Keratinocyte (primary cell): ENCODE measurements at regions not wholly inside any gene's neighbourhood (a gene's known extent, or its start where the extent isn't known, plus 50 kb on each side); places are given as distances from the start of the nearest gene placed in this dataset.

Source experiments
- DNase-seq: peaks from one replicate; pipeline ENCODE4 v3.0.0-alpha.2; 2011; ENCODE audit warnings: low read depth, missing footprints, low spot score
- FAIRE-seq: peaks from 2 replicates; lab custom pipeline; 2011; peaks lifted over from hg19 to GRCh38; lab: Jason Lieb, UNC
- H2AFZ ChIP-seq: 2 replicates; pipeline ENCODE4 v1.6.0; 2012; ENCODE audit warnings: low read length, control low read depth, inconsistent platforms; ENCODE audit not compliant: control insufficient read depth
- H3K27ac ChIP-seq: 2 replicates; pipeline ENCODE4 v1.5.1; 2011; ENCODE audit warnings: low read length; ENCODE audit not compliant: control insufficient read depth, insufficient read depth
- H3K27me3 ChIP-seq: 3 replicates; pipeline ENCODE4 v1.6.0; 2011; ENCODE audit warnings: low read length; ENCODE audit not compliant: control insufficient read depth, insufficient read depth; ENCODE audit errors: extremely low read depth
- H3K36me3 ChIP-seq, 2 experiments: 2 replicates in 1 of 2; 3 replicates in 1 of 2; pipeline ENCODE4 v1.5.1; 2011; ENCODE audit warnings: low read length in 2 of 2, mild to moderate bottlenecking in 1 of 2; ENCODE audit not compliant: control insufficient read depth in 2 of 2, insufficient read depth in 2 of 2; ENCODE audit errors: extremely low read depth in 1 of 2
- H3K4me1 ChIP-seq: 3 replicates; pipeline ENCODE4 v1.5.1; 2011; ENCODE audit warnings: low read length; ENCODE audit not compliant: control insufficient read depth, insufficient read depth; ENCODE audit errors: extremely low read depth
- H3K4me2 ChIP-seq: 3 replicates; pipeline ENCODE4 v1.6.0; 2011; ENCODE audit warnings: low read depth, low read length; ENCODE audit not compliant: control insufficient read depth, insufficient read depth; ENCODE audit errors: extremely low read depth
- H3K4me3 ChIP-seq, 3 experiments: fragments of 200-600 bp in 1 of 3; sonication (generic) in 1 of 3; 2 replicates in 2 of 3; 3 replicates in 1 of 3; pipeline ENCODE4 v1.5.1; 2011 to 2016; ENCODE audit warnings: low read length in 3 of 3, mild to moderate bottlenecking in 3 of 3, control low read depth in 2 of 3, inconsistent platforms in 1 of 3, low read depth in 1 of 3, mixed read lengths in 1 of 3, mixed run types in 1 of 3, moderate library complexity in 1 of 3; ENCODE audit not compliant: control insufficient read depth in 2 of 3, insufficient read depth in 2 of 3; ENCODE audit errors: extremely low read depth in 1 of 3
- H3K79me2 ChIP-seq: 2 replicates; pipeline ENCODE4 v1.6.0; 2012; ENCODE audit warnings: low read length; ENCODE audit not compliant: control insufficient read depth, insufficient read depth
- H3K9ac ChIP-seq: 3 replicates; pipeline ENCODE4 v1.6.0; 2011; ENCODE audit warnings: low read length; ENCODE audit not compliant: control insufficient read depth, insufficient read depth; ENCODE audit errors: extremely low read depth
- H3K9me1 ChIP-seq: 3 replicates; pipeline ENCODE4 v1.6.0; 2011; ENCODE audit warnings: low read length; ENCODE audit not compliant: control insufficient read depth, insufficient read depth; ENCODE audit errors: extremely low read depth
- H3K9me3 ChIP-seq: 2 replicates; pipeline ENCODE4 v1.5.1; 2012; ENCODE audit warnings: low read depth, low read length; ENCODE audit not compliant: control insufficient read depth
- H4K20me1 ChIP-seq: 3 replicates; pipeline ENCODE4 v1.6.0; 2011; ENCODE audit warnings: low read length; ENCODE audit not compliant: control insufficient read depth, insufficient read depth; ENCODE audit errors: extremely low read depth
- CTCF ChIP-seq, 3 experiments: IDR thresholded peaks in 1 of 3; conservative IDR thresholded peaks in 1 of 3; optimal IDR thresholded peaks in 1 of 3; 2 replicates in 2 of 3; 3 replicates in 1 of 3; pipeline versions ENCODE3 to v1.5.1; 2011; ENCODE audit warnings: low read length in 3 of 3, mild to moderate bottlenecking in 3 of 3, moderate library complexity in 2 of 3, control low read depth in 1 of 3, inconsistent platforms in 1 of 3; ENCODE audit not compliant: insufficient read depth in 2 of 3; ENCODE audit errors: extremely low read depth in 1 of 3
- EZH2 ChIP-seq: IDR thresholded peaks from one replicate; pipeline ENCODE4 v1.6.1; 2012; ENCODE audit warnings: inconsistent platforms, mild to moderate bottlenecking, low read length, moderate library complexity
- dilution Hi-C: fragments of 300-500 bp; cut with MboI; formaldehyde crosslinking; loops from one replicate; pipeline ENCODE4 v1.7.0; 2020; ENCODE audit warnings: low sequenced_read_pairs; ENCODE audit not compliant: extremely low pct_ligation_motif_present

GRCh38 chr5:92945605-92946097, 635.4 kb downstream of the NR2F1-AS1 start:
- DNase-seq, result no peak
- Histone ChIP-seq H3K36me3 (no peaks in the 10 kb centered on the region), H3K9me3 (no peaks in the 10 kb centered on the region), H3K4me2 (no peak overlapping the region), H3K27ac (no peak overlapping the region), H3K4me1 (no peaks in the 10 kb centered on the region), H3K79me2 (no peaks in the 10 kb centered on the region), H3K9ac (no peak overlapping the region), H3K27me3 (no peaks in the 10 kb centered on the region), H2AFZ (no peak overlapping the region), H3K4me3 (no peak overlapping the region), H4K20me1 (no peaks in the 10 kb centered on the region), H3K9me1 (no peaks in the 10 kb centered on the region)
- no peak for TF ChIP-seq EZH2
- dilution Hi-C loops, result no loop called here
- no peak for FAIRE-seq

- no peak overlapping the region for H3K27ac ChIP-seq
- H3K4me3 ChIP-seq, result no peak overlapping the region
- FAIRE-seq, result no peak
- TF ChIP-seq CTCF (optimal IDR thresholded peaks at IDR 0.05 in 1 of 3, IDR thresholded peaks at IDR 0.05 in 1 of 3, conservative IDR thresholded peaks at IDR 0.05 in 1 of 3; ENCODE audit: extremely low read depth in 1 of 3, insufficient read depth in 2 of 3, low read length in 3 of 3) (no peak), EZH2 (no peak)
- DNase-seq, result no peak
- H2AFZ ChIP-seq, result no peak overlapping the region
- no peak overlapping the region for H3K4me2 ChIP-seq
- H4K20me1 ChIP-seq, result no peaks in the 10 kb centered on the region
- H3K4me1 ChIP-seq, result no peaks in the 10 kb centered on the region
- no peaks in the 10 kb centered on the region for H3K36me3 ChIP-seq
- H3K9me3 ChIP-seq, result no peaks in the 10 kb centered on the region
- H3K79me2 ChIP-seq, result no peaks in the 10 kb centered on the region
- no peaks in the 10 kb centered on the region for H3K27me3 ChIP-seq
- dilution Hi-C loops, result no loop called here
- no peak overlapping the region for H3K9ac ChIP-seq
- no peaks in the 10 kb centered on the region for H3K9me1 ChIP-seq
Observed at GRCh38 chr5:92944903-92945604, 636.0 kb downstream of the NR2F1-AS1 start.

GRCh38 chr5:92944337-92944736, 636.7 kb downstream of the NR2F1-AS1 start:
- Histone ChIP-seq H4K20me1 (no peaks in the 10 kb centered on the region), H2AFZ (no peak overlapping the region), H3K27me3 (no peaks in the 10 kb centered on the region), H3K9me1 (no peaks in the 10 kb centered on the region), H3K9ac (no peak overlapping the region), H3K4me2 (no peak overlapping the region), H3K4me1 (no peaks in the 10 kb centered on the region), H3K4me3 (no peak overlapping the region), H3K9me3 (no peaks in the 10 kb centered on the region), H3K27ac (no peak overlapping the region), H3K79me2 (no peaks in the 10 kb centered on the region), H3K36me3 (no peaks in the 10 kb centered on the region)
- no peak for DNase-seq
- no peak for TF ChIP-seq CTCF (optimal IDR thresholded peaks at IDR 0.05 in 1 of 3, IDR thresholded peaks at IDR 0.05 in 1 of 3, conservative IDR thresholded peaks at IDR 0.05 in 1 of 3; ENCODE audit: extremely low read depth in 1 of 3, insufficient read depth in 2 of 3, low read length in 3 of 3)
- no peak for TF ChIP-seq EZH2
- dilution Hi-C loops, result no loop called here
- no peak for FAIRE-seq
